Caco-2 (cell line): ENCODE measurements at regions not wholly inside any gene's neighbourhood (a gene's known extent, or its start where the extent isn't known, plus 50 kb on each side); places are given as distances from the start of the nearest gene placed in this dataset.

Source experiments
- BruUV-seq: library from RNA; stranded (reverse); fragments of 400-500 nt; replicated peaks from 2 replicates; lab custom pipeline; 2021; lab: Mats Ljungman, UMichigan
- CTCF ChIA-PET: fragments of 300-600 bp; sonication (Branson Sonifier 250); formaldehyde crosslinking; loops from one replicate; lab custom pipeline; 2022; ENCODE audit warnings: antibody characterized with exemption; lab: Charles Lee
- POLR2A ChIA-PET: fragments of 300-600 bp; sonication (Branson Sonifier 250); formaldehyde crosslinking; loops from one replicate; lab custom pipeline; 2022; ENCODE audit warnings: antibody characterized with exemption; lab: Charles Lee
- DNase-seq, 2 experiments: peaks; one replicate each; pipeline versions ENCODE4 v3.0.0 to v3.0.0-alpha.2; 2020 to 2022
- H3K27me3 ChIP-seq: replicated peaks from 2 replicates; pipeline ENCODE4 v1.6.0; 2011; ENCODE audit warnings: low read length; ENCODE audit not compliant: control insufficient read depth, insufficient read depth
- H3K36me3 ChIP-seq: 2 replicates; pipeline ENCODE4 v1.5.1; 2011; ENCODE audit warnings: low read length; ENCODE audit not compliant: control insufficient read depth, insufficient read depth
- H3K4me1 ChIP-seq: fragments of 250-450 bp; sonication (Bioruptor Pico); 2 replicates; pipeline ENCODE4 v1.5.1; 2020; ENCODE audit warnings: mild to moderate bottlenecking
- H3K4me3 ChIP-seq: 2 replicates; pipeline ENCODE4 v1.5.1; 2011; ENCODE audit warnings: low read depth, mild to moderate bottlenecking, control low read depth, low read length
- H3K9me3 ChIP-seq: fragments of 250-450 bp; sonication (Bioruptor Pico); 2 replicates; pipeline ENCODE4 v1.5.1; 2020; ENCODE audit warnings: mild to moderate bottlenecking, moderate library complexity
- H3K27ac Mint-ChIP-seq: one replicate; pipeline ENCODE4 v1.8.0; 2022; ENCODE audit warnings: mixed read lengths; ENCODE audit not compliant: unreplicated experiment
- H3K27me3 Mint-ChIP-seq: one replicate; pipeline ENCODE4 v1.8.0; 2022; ENCODE audit warnings: mixed read lengths; ENCODE audit not compliant: insufficient read depth, unreplicated experiment
- H3K36me3 Mint-ChIP-seq: one replicate; pipeline ENCODE4 v1.8.0; 2022; ENCODE audit warnings: mild to moderate bottlenecking, mixed read lengths; ENCODE audit not compliant: insufficient read depth, unreplicated experiment
- H3K4me1 Mint-ChIP-seq: one replicate; pipeline ENCODE4 v1.8.0; 2022; ENCODE audit warnings: low read depth, mixed read lengths; ENCODE audit not compliant: unreplicated experiment
- H3K4me3 Mint-ChIP-seq: one replicate; pipeline ENCODE4 v1.8.0; 2022; ENCODE audit warnings: mild to moderate bottlenecking, moderate library complexity, mixed read lengths; ENCODE audit not compliant: unreplicated experiment
- H3K9me3 Mint-ChIP-seq: one replicate; pipeline ENCODE4 v1.8.0; 2022; ENCODE audit warnings: mixed read lengths; ENCODE audit not compliant: unreplicated experiment
- intact Hi-C: fragments of 100-400 bp; cut with micrococcal nuclease; formaldehyde crosslinking; loops from one replicate; pipeline ENCODE4 v1.10.0; 2022; ENCODE audit not compliant: unreplicated experiment
- TF ChIP-seq, protein P1 (sequence below), 2 experiments: fragments of 200-600 bp in 1 of 2; IDR thresholded peaks; 1 replicate in 1 of 2; 2 replicates in 1 of 2; pipeline versions ENCODE4 v1.5.1 to v1.8.0; 2011 to 2022; ENCODE audit warnings: antibody characterized with exemption in 1 of 2, control low read depth in 1 of 2, inconsistent platforms in 1 of 2, low read depth in 1 of 2, low read length in 1 of 2, mild to moderate bottlenecking in 1 of 2, moderate library complexity in 1 of 2; ENCODE audit not compliant: insufficient read depth in 1 of 2, severe bottlenecking in 1 of 2, unreplicated experiment in 1 of 2

DNA sequence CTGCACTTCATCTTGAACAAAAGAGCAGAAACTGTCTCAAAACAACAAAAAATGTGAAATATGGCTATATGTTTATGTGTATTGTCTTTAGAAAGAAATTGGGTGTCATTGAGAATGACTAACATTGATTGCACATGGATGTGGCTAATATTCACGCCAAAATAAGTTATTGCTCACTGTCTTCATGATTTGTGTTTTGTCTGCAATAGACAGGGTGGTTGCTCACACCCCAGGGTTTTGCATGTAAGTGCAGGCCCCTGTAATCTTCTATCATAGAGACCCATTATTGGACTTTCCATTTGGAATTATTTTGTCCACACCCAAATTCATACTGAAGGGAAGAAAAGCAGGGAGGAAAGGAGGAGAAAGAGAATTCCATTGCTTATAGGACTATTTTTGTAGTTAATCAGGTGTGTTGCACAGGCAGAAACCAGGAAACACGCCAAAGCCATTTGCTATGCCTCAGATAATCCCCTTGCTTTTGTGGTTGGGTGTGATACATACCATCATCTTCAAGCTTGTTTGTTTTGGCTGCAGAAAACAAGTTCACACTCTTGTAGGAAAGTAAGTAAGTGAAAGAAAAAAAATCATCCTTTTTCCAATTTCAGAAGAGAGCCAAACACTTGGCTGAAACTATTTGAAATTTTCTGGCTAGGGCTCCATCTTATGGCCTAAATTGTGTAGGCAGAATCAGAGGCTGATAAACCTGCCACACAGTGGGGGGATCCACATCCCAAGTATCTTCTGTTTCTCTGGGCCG, 214.1 kb downstream of the COL12A1 start:
- Mint-ChIP-seq H3K27ac (no peak overlapping the region), H3K9me3 (peaks cover 16% of the 10 kb centered on the region), H3K4me1 (no peaks in the 10 kb centered on the region), H3K4me3 (no peak overlapping the region), H3K27me3 (no peaks in the 10 kb centered on the region), H3K36me3 (no peaks in the 10 kb centered on the region)
- Histone ChIP-seq H3K36me3 (peaks cover 1% of the 10 kb centered on the region; the same call in 1 of the 2 replicates), H3K27me3 (no peaks in the 10 kb centered on the region), H3K4me1 (no peaks in the 10 kb centered on the region), H3K4me3 (no peak overlapping the region), H3K9me3 (no peaks in the 10 kb centered on the region; the same call in 1 of the 2 replicates)
- DNase-seq, result peak in 1 of 2 experiments; percentile 3
- ChIA-PET POLR2A (no interaction called here), CTCF (no interaction called here)
- no TSS peak for BruUV-seq
- TF ChIP-seq, protein P1, sequence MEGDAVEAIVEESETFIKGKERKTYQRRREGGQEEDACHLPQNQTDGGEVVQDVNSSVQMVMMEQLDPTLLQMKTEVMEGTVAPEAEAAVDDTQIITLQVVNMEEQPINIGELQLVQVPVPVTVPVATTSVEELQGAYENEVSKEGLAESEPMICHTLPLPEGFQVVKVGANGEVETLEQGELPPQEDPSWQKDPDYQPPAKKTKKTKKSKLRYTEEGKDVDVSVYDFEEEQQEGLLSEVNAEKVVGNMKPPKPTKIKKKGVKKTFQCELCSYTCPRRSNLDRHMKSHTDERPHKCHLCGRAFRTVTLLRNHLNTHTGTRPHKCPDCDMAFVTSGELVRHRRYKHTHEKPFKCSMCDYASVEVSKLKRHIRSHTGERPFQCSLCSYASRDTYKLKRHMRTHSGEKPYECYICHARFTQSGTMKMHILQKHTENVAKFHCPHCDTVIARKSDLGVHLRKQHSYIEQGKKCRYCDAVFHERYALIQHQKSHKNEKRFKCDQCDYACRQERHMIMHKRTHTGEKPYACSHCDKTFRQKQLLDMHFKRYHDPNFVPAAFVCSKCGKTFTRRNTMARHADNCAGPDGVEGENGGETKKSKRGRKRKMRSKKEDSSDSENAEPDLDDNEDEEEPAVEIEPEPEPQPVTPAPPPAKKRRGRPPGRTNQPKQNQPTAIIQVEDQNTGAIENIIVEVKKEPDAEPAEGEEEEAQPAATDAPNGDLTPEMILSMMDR (IDR thresholded peaks at IDR 0.05; ENCODE audit: insufficient read depth in 1 of 2, low read depth in 1 of 2, low read length in 1 of 2, severe bottlenecking in 1 of 2, unreplicated experiment in 1 of 2), result peak in 1 of 2 experiments; percentile 9
- intact Hi-C loops, result loop anchor here (1.0 kb wide), 1 partner anchor 52 kb away; no protein-coding TSS in a partner anchor

DNA sequence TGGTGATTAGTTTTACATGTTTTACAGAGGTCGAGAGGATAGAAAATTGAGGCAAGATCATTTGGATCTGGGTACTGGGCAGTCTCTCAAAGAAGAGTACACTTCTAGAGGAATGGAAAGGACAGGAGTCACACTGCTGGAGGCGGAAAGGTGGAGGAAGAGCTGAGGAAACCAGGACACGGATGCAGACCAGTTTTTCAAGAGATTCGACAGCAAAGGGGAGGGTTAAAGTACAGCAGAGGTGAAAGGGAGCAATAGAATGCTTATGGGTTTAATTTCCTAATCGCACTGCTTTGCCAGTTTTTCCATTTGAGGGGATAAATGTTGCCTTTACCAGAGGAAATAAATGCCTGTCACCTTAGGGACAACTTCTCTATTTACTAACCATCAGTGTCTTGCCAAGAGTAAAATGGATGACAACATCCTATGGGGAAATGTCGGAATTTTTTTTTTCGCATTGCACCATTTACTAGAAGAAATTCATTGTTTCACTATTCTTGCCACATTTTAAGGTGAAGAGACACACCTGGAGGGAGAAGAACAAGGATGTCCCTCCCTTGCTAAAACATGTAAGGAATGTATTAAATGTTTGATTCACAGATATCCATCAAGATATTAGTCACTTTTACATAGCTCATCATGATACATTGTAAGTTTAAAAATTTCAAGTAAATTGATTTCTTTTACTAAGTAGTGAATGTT, 226.6 kb downstream of the COL12A1 start:
- no peaks in the 10 kb centered on the region for H3K9me3 Mint-ChIP-seq
- no peak for DNase-seq
- no peaks in the 10 kb centered on the region for H3K36me3 Mint-ChIP-seq
- ChIA-PET POLR2A (no interaction called here), CTCF (no interaction called here)
- BruUV-seq, result no TSS peak
- intact Hi-C loops, result no loop called here
- H3K4me3 Mint-ChIP-seq, result no peak overlapping the region
- no peak overlapping the region for H3K27ac Mint-ChIP-seq
- Histone ChIP-seq H3K27me3 (no peaks in the 10 kb centered on the region), H3K4me1 (no peaks in the 10 kb centered on the region), H3K36me3 (no peaks in the 10 kb centered on the region), H3K9me3 (no peaks in the 10 kb centered on the region; the same call in 1 of the 2 replicates), H3K4me3 (no peak overlapping the region)
- peaks cover 8% of the 10 kb centered on the region for H3K4me1 Mint-ChIP-seq
- H3K27me3 Mint-ChIP-seq, result no peaks in the 10 kb centered on the region
- TF ChIP-seq, protein P1 (IDR thresholded peaks at IDR 0.05; ENCODE audit: insufficient read depth in 1 of 2, low read depth in 1 of 2, low read length in 1 of 2, severe bottlenecking in 1 of 2, unreplicated experiment in 1 of 2), result no peak

DNA sequence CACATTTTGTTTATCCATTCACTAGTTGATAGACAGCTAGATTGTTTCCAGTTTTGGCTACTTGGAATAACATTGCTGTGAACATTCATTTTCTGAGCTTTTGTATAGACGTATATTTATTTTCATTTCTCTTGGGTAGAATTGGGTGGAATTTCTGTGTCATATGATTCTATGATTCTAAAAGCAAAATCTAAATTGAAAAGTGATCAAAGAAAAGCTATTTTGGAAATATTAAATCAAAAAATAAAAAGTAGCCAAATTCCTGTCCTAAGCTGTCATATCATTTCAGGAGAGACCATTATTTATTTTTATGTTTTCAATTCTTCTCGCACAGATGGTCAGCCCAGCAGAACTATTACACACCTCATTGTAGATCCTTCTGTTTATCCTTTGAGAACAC, 229.2 kb downstream of the COL12A1 start:
- TF ChIP-seq, protein P1 (IDR thresholded peaks at IDR 0.05; ENCODE audit: insufficient read depth in 1 of 2, low read depth in 1 of 2, low read length in 1 of 2, severe bottlenecking in 1 of 2, unreplicated experiment in 1 of 2), result no peak
- intact Hi-C loops, result no loop called here
- Mint-ChIP-seq H3K9me3 (peaks cover 9% of the 10 kb centered on the region), H3K36me3 (no peaks in the 10 kb centered on the region), H3K27me3 (no peaks in the 10 kb centered on the region), H3K27ac (no peak overlapping the region), H3K4me1 (peaks cover 8% of the 10 kb centered on the region), H3K4me3 (no peak overlapping the region)
- Histone ChIP-seq H3K4me3 (no peak overlapping the region), H3K4me1 (no peaks in the 10 kb centered on the region), H3K27me3 (no peaks in the 10 kb centered on the region), H3K9me3 (no peaks in the 10 kb centered on the region), H3K36me3 (no peaks in the 10 kb centered on the region)
- no TSS peak for BruUV-seq
- ChIA-PET CTCF (no interaction called here), POLR2A (no interaction called here)
- no peak for DNase-seq
